Nephron progenitor cell (in vitro differentiated cells): ENCODE measurements at regions not wholly inside any gene's neighbourhood (a gene's known extent, or its start where the extent isn't known, plus 50 kb on each side); places are given as distances from the start of the nearest gene placed in this dataset.

ENCODE experiments used
- DNase-seq: peaks from one replicate; pipeline ENCODE4 v3.0.0; 2021
- H3K27ac Mint-ChIP-seq: 2 replicates; pipeline ENCODE4 v1.8.0; 2021; ENCODE audit warnings: mild to moderate bottlenecking, moderate library complexity, mixed read lengths
- H3K27me3 Mint-ChIP-seq: 2 replicates; pipeline ENCODE4 v1.8.0; 2021; ENCODE audit warnings: mild to moderate bottlenecking, low read depth, mixed read lengths; ENCODE audit not compliant: poor library complexity
- H3K36me3 Mint-ChIP-seq: 2 replicates; pipeline ENCODE4 v1.8.0; 2021; ENCODE audit warnings: low read depth, mixed read lengths
- H3K4me1 Mint-ChIP-seq: 2 replicates; pipeline ENCODE4 v1.8.0; 2021; ENCODE audit warnings: mixed read lengths
- H3K4me3 Mint-ChIP-seq: 2 replicates; pipeline ENCODE4 v1.8.0; 2021; ENCODE audit warnings: mild to moderate bottlenecking, moderate library complexity, mixed read lengths
- H3K9me3 Mint-ChIP-seq: 2 replicates; pipeline ENCODE4 v1.8.0; 2021; ENCODE audit warnings: mild to moderate bottlenecking, moderate library complexity, mixed read lengths
- CTCF ChIP-seq: fragments of 200-600 bp; sonication (generic); IDR thresholded peaks from 2 replicates; pipeline ENCODE4 v1.5.0; 2021; ENCODE audit warnings: antibody characterized with exemption

- TF ChIP-seq CTCF: no peak
- H3K9me3 Mint-ChIP-seq: peaks cover 1% of the 10 kb centered on the region
- no peak overlapping the region for H3K4me3 Mint-ChIP-seq
- H3K36me3 Mint-ChIP-seq: no peaks in the 10 kb centered on the region
- peaks cover 3% of the 10 kb centered on the region for H3K27me3 Mint-ChIP-seq
- H3K4me1 Mint-ChIP-seq: no peaks in the 10 kb centered on the region
- no peak for DNase-seq
- H3K27ac Mint-ChIP-seq: no peak overlapping the region
These were observed 54.4 kb downstream of the NIBAN1 start for GRCh38 chr1:184919892-184920291.

- Mint-ChIP-seq H3K4me3 (no peak overlapping the region), H3K9me3 (no peaks in the 10 kb centered on the region), H3K36me3 (no peaks in the 10 kb centered on the region), H3K4me1 (no peaks in the 10 kb centered on the region), H3K27me3 (peaks cover 3% of the 10 kb centered on the region), H3K27ac (no peak overlapping the region)
- DNase-seq: no peak
- TF ChIP-seq CTCF: no peak
These were observed 58.7 kb downstream of the NIBAN1 start for GRCh38 chr1:184915463-184916090.

- no peak for DNase-seq
- Mint-ChIP-seq H3K27ac (no peak overlapping the region), H3K36me3 (no peaks in the 10 kb centered on the region), H3K27me3 (peaks cover 3% of the 10 kb centered on the region), H3K4me1 (no peaks in the 10 kb centered on the region), H3K9me3 (no peaks in the 10 kb centered on the region), H3K4me3 (no peak overlapping the region)
- no peak for TF ChIP-seq CTCF
These were observed 60.2 kb downstream of the NIBAN1 start for GRCh38 chr1:184914149-184914548.

GRCh38 chr1:184912392-184912791 is 61.9 kb downstream of the NIBAN1 start:
- H3K4me1 Mint-ChIP-seq: no peaks in the 10 kb centered on the region
- no peak for DNase-seq
- no peak overlapping the region for H3K27ac Mint-ChIP-seq
- H3K36me3 Mint-ChIP-seq: no peaks in the 10 kb centered on the region
- no peaks in the 10 kb centered on the region for H3K27me3 Mint-ChIP-seq
- no peak for TF ChIP-seq CTCF
- no peaks in the 10 kb centered on the region for H3K9me3 Mint-ChIP-seq
- no peak overlapping the region for H3K4me3 Mint-ChIP-seq

GRCh38 chr1:184911830-184912229 is 62.5 kb downstream of the NIBAN1 start:
- no peaks in the 10 kb centered on the region for H3K4me1 Mint-ChIP-seq
- H3K27ac Mint-ChIP-seq: no peak overlapping the region
- no peaks in the 10 kb centered on the region for H3K36me3 Mint-ChIP-seq
- no peak for DNase-seq
- no peak overlapping the region for H3K4me3 Mint-ChIP-seq
- no peak for TF ChIP-seq CTCF
- no peaks in the 10 kb centered on the region for H3K27me3 Mint-ChIP-seq
- no peaks in the 10 kb centered on the region for H3K9me3 Mint-ChIP-seq

GRCh38 chr1:184911103-184911745 is 63.1 kb downstream of the NIBAN1 start:
- Mint-ChIP-seq H3K27me3 (no peaks in the 10 kb centered on the region), H3K9me3 (no peaks in the 10 kb centered on the region), H3K4me1 (no peaks in the 10 kb centered on the region), H3K4me3 (no peak overlapping the region), H3K27ac (no peak overlapping the region), H3K36me3 (no peaks in the 10 kb centered on the region)
- no peak for DNase-seq
- TF ChIP-seq CTCF: no peak
